Endodermal cell (in vitro differentiated cells): ENCODE measurements at regions not wholly inside any gene's neighbourhood (a gene's known extent, or its start where the extent isn't known, plus 50 kb on each side); places are given as distances from the start of the nearest gene placed in this dataset.

ENCODE experiments used
- DNase-seq: peaks from one replicate; pipeline ENCODE4 v3.0.0-alpha.2; 2017
- H3K27ac ChIP-seq: 2 replicates; pipeline ENCODE4 v1.5.1; 2013; ENCODE audit warnings: mild to moderate bottlenecking, low read depth, low read length, moderate library complexity
- H3K27me3 ChIP-seq: 2 replicates; pipeline ENCODE4 v1.6.1; 2013; ENCODE audit warnings: mild to moderate bottlenecking, low read length, moderate library complexity; ENCODE audit not compliant: insufficient read depth, control insufficient read depth, poor library complexity, severe bottlenecking
- H3K36me3 ChIP-seq: 2 replicates; pipeline ENCODE4 v1.7.0; 2013; ENCODE audit warnings: mild to moderate bottlenecking, low read length, moderate library complexity; ENCODE audit not compliant: control insufficient read depth, insufficient read depth
- H3K4me1 ChIP-seq: one replicate; pipeline ENCODE4 v1.7.0; 2013; ENCODE audit warnings: low read length; ENCODE audit not compliant: control insufficient read depth, insufficient read depth
- H3K4me3 ChIP-seq: 2 replicates; pipeline ENCODE4 v1.5.1; 2013; ENCODE audit warnings: mild to moderate bottlenecking, low read length, moderate library complexity
- H3K9ac ChIP-seq: 2 replicates; pipeline ENCODE4 v1.6.1; 2013; ENCODE audit warnings: mild to moderate bottlenecking, low read length, moderate library complexity; ENCODE audit not compliant: poor library complexity, severe bottlenecking; ENCODE audit errors: extremely low read depth
- H3K9me3 ChIP-seq: 2 replicates; pipeline ENCODE4 v1.6.1; 2013; ENCODE audit warnings: mild to moderate bottlenecking, low read length, moderate library complexity; ENCODE audit not compliant: control insufficient read depth
- H3K27ac Mint-ChIP-seq: 2 replicates; pipeline ENCODE4 v1.8.0; 2020; ENCODE audit warnings: mixed read lengths
- H3K27me3 Mint-ChIP-seq: 2 replicates; pipeline ENCODE4 v1.8.0; 2021; ENCODE audit warnings: mild to moderate bottlenecking, mixed read lengths; ENCODE audit not compliant: insufficient read depth
- H3K36me3 Mint-ChIP-seq: 2 replicates; pipeline ENCODE4 v1.8.0; 2020; ENCODE audit warnings: low read depth, mixed read lengths
- H3K4me1 Mint-ChIP-seq: 2 replicates; pipeline ENCODE4 v1.8.0; 2020; ENCODE audit warnings: mixed read lengths
- H3K4me3 Mint-ChIP-seq: 2 replicates; pipeline ENCODE4 v1.8.0; 2020; ENCODE audit warnings: mild to moderate bottlenecking, moderate library complexity, mixed read lengths
- H3K9me3 Mint-ChIP-seq: 2 replicates; pipeline ENCODE4 v1.8.0; 2020; ENCODE audit warnings: mild to moderate bottlenecking, mixed read lengths
- WGBS, 2 experiments: methylation state at CpG; one replicate each; pipeline versions ENCODE4 v1.1.5 to v1.1.7; 2013; ENCODE audit warnings: missing lambda C conversion rate in 2 of 2, mixed read lengths in 1 of 2; ENCODE audit not compliant: insufficient coverage in 1 of 2, insufficient read length in 1 of 2; 5-methylcytosine and 5-hydroxymethylcytosine counted together
- TF ChIP-seq, protein P1 (sequence below): fragments of 200-600 bp; sonication (generic); conservative IDR thresholded peaks from 2 replicates; pipeline ENCODE4 v1.5.0; 2021; ENCODE audit warnings: antibody characterized with exemption, mild to moderate bottlenecking

DNA sequence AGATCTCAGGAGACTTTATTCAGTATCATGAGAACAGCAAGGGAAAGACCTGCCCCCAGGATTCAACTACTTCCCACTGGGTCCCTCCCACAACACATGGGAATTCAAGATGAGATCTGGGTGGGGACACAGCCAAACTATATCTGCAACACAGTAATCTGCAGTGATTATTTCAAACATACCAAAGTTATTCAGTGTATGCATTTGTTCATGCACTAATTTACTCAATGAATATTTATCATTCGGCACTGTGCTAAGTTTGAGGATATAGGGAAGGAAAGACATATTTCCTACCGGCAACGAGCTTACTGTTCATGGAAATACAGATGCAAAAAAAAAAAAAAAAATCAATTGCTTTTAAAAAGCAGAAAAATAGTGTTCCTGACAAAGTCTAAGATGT lies 91.6 kb upstream of the IMMP2L start:
- Histone ChIP-seq H3K36me3 (no peaks in the 10 kb centered on the region), H3K9ac (no peak overlapping the region), H3K4me1 (no peaks in the 10 kb centered on the region), H3K27me3 (no peaks in the 10 kb centered on the region), H3K27ac (no peak overlapping the region), H3K4me3 (no peak overlapping the region), H3K9me3 (no peaks in the 10 kb centered on the region)
- peaks cover 5% of the 10 kb centered on the region for H3K9me3 Mint-ChIP-seq
- TF ChIP-seq, protein P1, sequence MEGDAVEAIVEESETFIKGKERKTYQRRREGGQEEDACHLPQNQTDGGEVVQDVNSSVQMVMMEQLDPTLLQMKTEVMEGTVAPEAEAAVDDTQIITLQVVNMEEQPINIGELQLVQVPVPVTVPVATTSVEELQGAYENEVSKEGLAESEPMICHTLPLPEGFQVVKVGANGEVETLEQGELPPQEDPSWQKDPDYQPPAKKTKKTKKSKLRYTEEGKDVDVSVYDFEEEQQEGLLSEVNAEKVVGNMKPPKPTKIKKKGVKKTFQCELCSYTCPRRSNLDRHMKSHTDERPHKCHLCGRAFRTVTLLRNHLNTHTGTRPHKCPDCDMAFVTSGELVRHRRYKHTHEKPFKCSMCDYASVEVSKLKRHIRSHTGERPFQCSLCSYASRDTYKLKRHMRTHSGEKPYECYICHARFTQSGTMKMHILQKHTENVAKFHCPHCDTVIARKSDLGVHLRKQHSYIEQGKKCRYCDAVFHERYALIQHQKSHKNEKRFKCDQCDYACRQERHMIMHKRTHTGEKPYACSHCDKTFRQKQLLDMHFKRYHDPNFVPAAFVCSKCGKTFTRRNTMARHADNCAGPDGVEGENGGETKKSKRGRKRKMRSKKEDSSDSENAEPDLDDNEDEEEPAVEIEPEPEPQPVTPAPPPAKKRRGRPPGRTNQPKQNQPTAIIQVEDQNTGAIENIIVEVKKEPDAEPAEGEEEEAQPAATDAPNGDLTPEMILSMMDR = no peak
- no peaks in the 10 kb centered on the region for H3K4me1 Mint-ChIP-seq
- H3K27me3 Mint-ChIP-seq = peaks cover 10% of the 10 kb centered on the region
- H3K27ac Mint-ChIP-seq = no peak overlapping the region
- H3K4me3 Mint-ChIP-seq = no peak overlapping the region
- 98 to 100% methylated on average over 2 to 3 of the region's 3 CpGs for WGBS, 2 experiments
- no peak for DNase-seq
- H3K36me3 Mint-ChIP-seq = no peaks in the 10 kb centered on the region

DNA sequence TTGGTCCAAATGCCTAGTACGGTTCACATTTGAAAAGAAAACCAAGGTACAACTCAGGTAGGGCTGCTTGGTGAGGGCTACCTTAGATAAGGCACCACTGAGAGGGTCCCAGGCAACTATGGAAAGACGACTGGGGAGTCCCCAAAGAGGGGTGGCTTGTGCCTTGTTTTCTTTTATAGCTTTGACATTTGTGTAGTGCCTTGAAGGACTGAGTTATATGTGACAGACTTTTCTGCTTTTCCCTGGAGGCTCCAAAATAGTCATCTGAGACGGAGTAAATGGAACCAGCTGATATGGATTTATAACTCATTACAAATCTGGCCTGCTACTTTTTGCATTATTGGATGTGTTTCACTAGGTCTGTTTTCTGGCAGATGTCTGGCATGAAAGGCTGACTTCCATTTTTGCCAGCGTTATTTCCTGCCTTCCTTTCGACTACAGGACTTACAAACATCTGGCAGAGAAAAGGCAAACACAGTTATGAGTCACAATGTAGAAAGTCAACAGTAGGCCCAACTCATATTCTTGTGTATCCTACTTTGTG lies 88.2 kb upstream of the IMMP2L start:
- TF ChIP-seq, protein P1 = no peak
- Mint-ChIP-seq H3K9me3 (peaks cover 19% of the 10 kb centered on the region), H3K27me3 (peaks cover 5% of the 10 kb centered on the region), H3K27ac (no peak overlapping the region), H3K4me3 (no peak overlapping the region), H3K4me1 (no peaks in the 10 kb centered on the region), H3K36me3 (no peaks in the 10 kb centered on the region)
- H3K9me3 ChIP-seq = no peaks in the 10 kb centered on the region
- no peak overlapping the region for H3K4me3 ChIP-seq
- DNase-seq = no peak
- 75 to 100% methylated on average over 2 to 5 of the region's 5 CpGs for WGBS, 2 experiments
- no peaks in the 10 kb centered on the region for H3K27me3 ChIP-seq
- H3K36me3 ChIP-seq = no peaks in the 10 kb centered on the region
- H3K9ac ChIP-seq = no peak overlapping the region
- H3K27ac ChIP-seq = no peak overlapping the region
- H3K4me1 ChIP-seq = no peaks in the 10 kb centered on the region

DNA sequence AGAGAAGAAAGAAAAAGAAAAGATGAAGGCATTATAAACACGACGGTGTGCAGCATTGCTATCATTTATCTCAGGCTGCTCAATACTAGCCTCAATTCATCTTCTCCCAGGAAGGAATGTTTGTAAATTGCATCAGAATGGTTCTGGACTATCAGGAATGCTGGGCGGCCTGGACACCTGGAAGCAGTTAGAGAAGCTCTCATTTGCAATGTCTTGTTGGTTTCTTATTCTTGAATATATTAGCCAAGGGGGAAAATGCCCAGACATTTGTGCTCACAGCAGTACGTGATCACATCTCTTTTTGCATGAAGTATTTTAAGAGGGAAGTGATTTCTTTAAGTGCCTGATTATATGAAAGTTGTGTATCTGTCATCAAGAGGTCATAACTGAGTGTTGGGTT lies 85.6 kb upstream of the IMMP2L start:
- H3K36me3 Mint-ChIP-seq = no peaks in the 10 kb centered on the region
- TF ChIP-seq, protein P1 = no peak
- 69 to 86% methylated on average over 2 to 4 of the region's 4 CpGs for WGBS, 2 experiments
- DNase-seq = no peak
- no peaks in the 10 kb centered on the region for H3K4me1 Mint-ChIP-seq
- H3K9me3 Mint-ChIP-seq = peaks cover 38% of the 10 kb centered on the region
- no peak overlapping the region for H3K27ac ChIP-seq
- peaks cover 12% of the 10 kb centered on the region for H3K27me3 Mint-ChIP-seq
- H3K9me3 ChIP-seq = no peaks in the 10 kb centered on the region
- H3K27me3 ChIP-seq = no peaks in the 10 kb centered on the region
- H3K4me1 ChIP-seq = no peaks in the 10 kb centered on the region
- no peak overlapping the region for H3K27ac Mint-ChIP-seq
- H3K4me3 Mint-ChIP-seq = no peak overlapping the region
- H3K9ac ChIP-seq = no peak overlapping the region
- H3K4me3 ChIP-seq = no peak overlapping the region
- H3K36me3 ChIP-seq = no peaks in the 10 kb centered on the region
